IMR-90 (cell line): ENCODE measurements at regions not wholly inside any gene's neighbourhood (a gene's known extent, or its start where the extent isn't known, plus 50 kb on each side); places are given as distances from the start of the nearest gene placed in this dataset.
"Not testable (repeated sequence)": the region's sequence is repeated elsewhere in the genome, so short reads cannot be mapped to it uniquely, and the experiment has no call there.

Source experiments
- ATAC-seq: fragments of 200-7000 bp; cut with Tn5 transposase; 2 replicates; pipeline ENCODE4 v1.9.1; 2020; ENCODE audit warnings: low read depth, mild to moderate bottlenecking, moderate library complexity
- BruUV-seq: library from RNA; stranded (reverse); fragments of 400-500 nt; replicated peaks from 2 replicates; lab custom pipeline; 2021; lab: Mats Ljungman, UMichigan
- CTCF ChIA-PET: fragments of 300-600 bp; formaldehyde crosslinking; extraction: SDS; loops from one replicate; lab custom pipeline; 2021; ENCODE audit warnings: antibody characterized with exemption; lab: Yijun Ruan, JAX
- POLR2A ChIA-PET: fragments of 300-600 bp; sonication (Branson Sonifier 250); formaldehyde crosslinking; loops from one replicate; lab custom pipeline; 2022; ENCODE audit warnings: antibody characterized with exemption; ENCODE audit not compliant: unreplicated experiment; lab: Charles Lee
- DNase-seq: peaks from one replicate; pipeline ENCODE4 v3.0.0; 2013
- H2AFZ ChIP-seq: replicated peaks from 2 replicates; pipeline ENCODE3; 2013; ENCODE audit warnings: low read length, mild to moderate bottlenecking; ENCODE audit not compliant: poor library complexity
- H2AK5ac ChIP-seq: 2 replicates; pipeline ENCODE4 v1.6.1; 2013; ENCODE audit warnings: low read depth, low read length, inconsistent platforms
- H2AK9ac ChIP-seq: replicated peaks from 2 replicates; pipeline ENCODE3; 2013; ENCODE audit warnings: mild to moderate bottlenecking, low read depth, low read length, moderate library complexity; ENCODE audit not compliant: poor library complexity
- H2BK120ac ChIP-seq: 2 replicates; pipeline ENCODE4 v1.6.1; 2013; ENCODE audit warnings: low read depth, low read length, inconsistent platforms
- H2BK15ac ChIP-seq: 3 replicates; pipeline ENCODE4 v1.6.1; 2013; ENCODE audit warnings: low read depth, low read length, inconsistent platforms
- H2BK20ac ChIP-seq: 2 replicates; pipeline ENCODE4 v1.6.1; 2013; ENCODE audit warnings: low read depth, mild to moderate bottlenecking, inconsistent platforms, low read length, moderate library complexity
- H2BK5ac ChIP-seq: 2 replicates; pipeline ENCODE4 v1.6.1; 2013; ENCODE audit warnings: mild to moderate bottlenecking, low read depth, low read length, inconsistent platforms; ENCODE audit not compliant: poor library complexity, severe bottlenecking
- H3K14ac ChIP-seq: replicated peaks from 2 replicates; pipeline ENCODE4 v1.6.1; 2013; ENCODE audit warnings: low read depth, low read length, inconsistent platforms
- H3K18ac ChIP-seq: 2 replicates; pipeline ENCODE4 v1.6.1; 2013; ENCODE audit warnings: low read depth, low read length, control low read depth
- H3K23ac ChIP-seq: 2 replicates; pipeline ENCODE4 v1.6.1; 2013; ENCODE audit warnings: low read depth, low read length, inconsistent platforms
- H3K27ac ChIP-seq: 2 replicates; pipeline ENCODE4 v1.5.1; 2013; ENCODE audit warnings: mild to moderate bottlenecking, control low read depth, low read length; ENCODE audit not compliant: insufficient read depth
- H3K27me3 ChIP-seq: 2 replicates; pipeline ENCODE4 v1.6.1; 2013; ENCODE audit warnings: low read length; ENCODE audit not compliant: control insufficient read depth, insufficient read depth
- H3K36me3 ChIP-seq: 2 replicates; pipeline ENCODE4 v1.6.1; 2013; ENCODE audit warnings: low read length, mixed read lengths; ENCODE audit not compliant: control insufficient read depth, insufficient read depth
- H3K4ac ChIP-seq: 2 replicates; pipeline ENCODE4 v1.6.1; 2013; ENCODE audit warnings: low read depth, low read length, inconsistent platforms
- H3K4me1 ChIP-seq: 2 replicates; pipeline ENCODE4 v1.6.1; 2013; ENCODE audit warnings: low read length, mixed read lengths; ENCODE audit not compliant: control insufficient read depth, insufficient read depth
- H3K4me2 ChIP-seq: 2 replicates; pipeline ENCODE4 v1.6.1; 2013; ENCODE audit warnings: low read depth, mild to moderate bottlenecking, control low read depth, low read length, moderate library complexity
- H3K4me3 ChIP-seq: 2 replicates; pipeline ENCODE4 v1.5.1; 2013; ENCODE audit warnings: low read depth, mild to moderate bottlenecking, control low read depth, low read length, moderate library complexity; ENCODE audit not compliant: insufficient read depth
- H3K56ac ChIP-seq: 2 replicates; pipeline ENCODE4 v1.6.1; 2013; ENCODE audit warnings: low read length, inconsistent platforms; ENCODE audit not compliant: insufficient read depth; ENCODE audit errors: extremely low read depth
- H3K79me1 ChIP-seq, 2 experiments: 2 replicates each; pipeline ENCODE4 v1.6.1; 2013; ENCODE audit warnings: low read length in 2 of 2, inconsistent platforms in 1 of 2, low read depth in 1 of 2
- H3K9ac ChIP-seq: 2 replicates; pipeline ENCODE4 v1.6.1; 2013; ENCODE audit warnings: low read depth, low read length, control low read depth
- H3K9me1 ChIP-seq: 2 replicates; pipeline ENCODE4 v1.6.1; 2013; ENCODE audit warnings: low read length, inconsistent platforms; ENCODE audit not compliant: insufficient read depth
- H3K9me3 ChIP-seq: 2 replicates; pipeline ENCODE4 v1.6.1; 2013; ENCODE audit warnings: low read length; ENCODE audit not compliant: control insufficient read depth, insufficient read depth
- H4K20me1 ChIP-seq: 2 replicates; pipeline ENCODE4 v1.6.1; 2013; ENCODE audit warnings: low read length, inconsistent platforms; ENCODE audit not compliant: insufficient read depth
- H4K5ac ChIP-seq: 2 replicates; pipeline ENCODE4 v1.6.1; 2013; ENCODE audit warnings: mild to moderate bottlenecking, low read depth, low read length, control low read depth
- H4K8ac ChIP-seq, 2 experiments: 2 replicates each; pipeline ENCODE4 v1.6.1; 2013; ENCODE audit warnings: low read depth in 2 of 2, low read length in 2 of 2, control low read depth in 1 of 2, inconsistent platforms in 1 of 2
- H4K91ac ChIP-seq: 2 replicates; pipeline ENCODE4 v1.6.1; 2013; ENCODE audit warnings: low read depth, low read length, inconsistent platforms; ENCODE audit not compliant: insufficient read depth
- WGBS, 2 experiments: methylation state at CpG; one replicate each; pipeline versions ENCODE4 v1.1.5 to v1.1.7; 2013; ENCODE audit warnings: missing lambda C conversion rate in 2 of 2; ENCODE audit not compliant: insufficient read length in 1 of 2; ENCODE audit errors: extremely low coverage in 2 of 2; 5-methylcytosine and 5-hydroxymethylcytosine counted together
- dilution Hi-C: fragments of 300-500 bp; cut with HindIII; formaldehyde crosslinking; loops from one replicate; pipeline ENCODE4 v1.14.3; 2018; ENCODE audit warnings: low sequenced_read_pairs; ENCODE audit not compliant: unreplicated experiment
- in situ Hi-C: fragments of 300-500 bp; cut with MboI; formaldehyde crosslinking; loops from 3 replicates; pipeline ENCODE4 v1.14.3; 2019; ENCODE audit warnings: low sequenced_read_pairs, inconsistent platforms, mixed read lengths
- intact Hi-C: fragments of 100-400 bp; cut with micrococcal nuclease; formaldehyde crosslinking; loops from 2 replicates; pipeline ENCODE4 v1.10.0; 2022

DNA sequence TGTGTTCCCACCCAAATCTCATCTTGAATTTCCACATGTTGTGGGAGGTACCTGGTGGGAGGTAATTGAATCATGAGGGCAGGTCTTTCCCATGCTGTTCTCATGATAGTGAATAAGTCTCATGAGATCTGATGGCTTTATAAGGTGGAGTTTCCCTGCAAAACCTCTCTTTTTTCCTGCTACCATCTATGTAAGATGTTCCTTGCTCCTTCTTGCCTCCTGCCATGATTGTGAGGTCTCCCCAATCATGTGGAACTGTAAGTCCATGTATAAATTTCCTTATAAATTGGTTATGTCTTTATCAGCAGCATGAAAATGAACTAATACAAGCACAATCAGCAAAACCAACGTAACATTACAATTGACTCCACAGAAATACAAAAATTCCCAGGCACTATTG is 814.8 kb upstream of the CITED2 start:
- BruUV-seq, H2AK9ac ChIP-seq, H3K9me3 ChIP-seq, H3K4me2 ChIP-seq, H2BK20ac ChIP-seq, ATAC-seq, in situ Hi-C loops, DNase-seq, H2BK120ac ChIP-seq, H2AFZ ChIP-seq, H3K23ac ChIP-seq, H2AK5ac ChIP-seq, H3K27me3 ChIP-seq, H2BK5ac ChIP-seq, H4K8ac ChIP-seq, H3K18ac ChIP-seq, H4K5ac ChIP-seq, H3K4ac ChIP-seq, H3K4me3 ChIP-seq, H3K79me1 ChIP-seq, intact Hi-C loops, H3K9ac ChIP-seq, dilution Hi-C loops, H3K56ac ChIP-seq, H3K14ac ChIP-seq, H4K20me1 ChIP-seq, H2BK15ac ChIP-seq, H3K36me3 ChIP-seq, H3K27ac ChIP-seq, H3K4me1 ChIP-seq, H4K91ac ChIP-seq, CTCF ChIA-PET, POLR2A ChIA-PET, H3K9me1 ChIP-seq: not testable (repeated sequence)
- no CpG with 5 or more reads among the region's 1 CpG for WGBS, 2 experiments
